Gastroesophageal sphincter (tissue), 2 donors: ENCODE measurements at regions not wholly inside any gene's neighbourhood (a gene's known extent, or its start where the extent isn't known, plus 50 kb on each side); places are given as distances from the start of the nearest gene placed in this dataset.

Source experiments
- EP300 ChIP-seq: sonication (generic); formaldehyde crosslinking; IDR thresholded peaks from one replicate; pipeline ENCODE4 v1.6.1; 2017; ENCODE audit warnings: antibody characterized with exemption, mild to moderate bottlenecking
- POLR2A ChIP-seq, 2 donors: fragments of 450-650 bp; IDR thresholded peaks; one replicate each; pipeline ENCODE4 v1.6.1; 2017; ENCODE audit warnings: antibody characterized with exemption in 2 of 2, mild to moderate bottlenecking in 2 of 2, moderate library complexity in 1 of 2

- no peak for TF ChIP-seq POLR2A (IDR thresholded peaks at IDR 0.05)
- no peak for TF ChIP-seq EP300
These were observed 101.8 kb upstream of the CREB1 start for GRCh38 chr2:207427986-207428385.
